ENCODE measurements at regions not wholly inside any gene's neighbourhood (a gene's known extent, or its start where the extent isn't known, plus 50 kb on each side); places are given as distances from the start of the nearest gene placed in this dataset.
"Not testable (repeated sequence)": the region's sequence is repeated elsewhere in the genome, so short reads cannot be mapped to it uniquely, and the experiment has no call there.

GRCh38 chr22:47543447-47543846 is 781.0 kb downstream of the TBC1D22A start:
- intact Hi-C loops (cut with DNase I) = no loop called here
- DNase-seq = peak in 1 of 10 donors; percentile 12

DNA sequence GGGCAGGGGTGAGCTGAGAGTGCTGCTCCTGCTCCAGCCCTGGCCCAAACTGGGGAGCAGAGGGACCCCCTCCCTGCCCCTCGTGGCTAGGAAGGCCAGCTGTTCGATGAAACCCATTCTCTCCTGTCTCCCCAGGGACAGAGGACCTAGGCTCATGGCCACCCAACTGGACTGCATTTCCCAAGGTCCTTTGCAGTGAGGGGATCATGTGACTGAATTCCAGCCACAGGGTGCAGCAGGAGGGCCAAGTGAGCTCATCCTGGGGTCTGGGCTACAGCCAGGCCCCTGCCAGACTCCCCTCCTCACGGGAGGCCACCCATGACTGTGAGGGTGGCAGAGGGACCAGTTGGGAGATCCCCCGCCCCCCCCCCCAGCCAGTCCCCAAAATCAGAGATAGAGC is 777.6 kb downstream of the TBC1D22A start:
- intact Hi-C loops (cut with DNase I) = no loop called here
- DNase-seq = peak in 2 of 10 donors; percentile 46 to 67

GRCh38 chr22:47539374-47539773 is 776.9 kb downstream of the TBC1D22A start:
- intact Hi-C loops (cut with DNase I) = no loop called here
- DNase-seq = peak in 2 of 10 donors; percentile 27 to 63

DNA sequence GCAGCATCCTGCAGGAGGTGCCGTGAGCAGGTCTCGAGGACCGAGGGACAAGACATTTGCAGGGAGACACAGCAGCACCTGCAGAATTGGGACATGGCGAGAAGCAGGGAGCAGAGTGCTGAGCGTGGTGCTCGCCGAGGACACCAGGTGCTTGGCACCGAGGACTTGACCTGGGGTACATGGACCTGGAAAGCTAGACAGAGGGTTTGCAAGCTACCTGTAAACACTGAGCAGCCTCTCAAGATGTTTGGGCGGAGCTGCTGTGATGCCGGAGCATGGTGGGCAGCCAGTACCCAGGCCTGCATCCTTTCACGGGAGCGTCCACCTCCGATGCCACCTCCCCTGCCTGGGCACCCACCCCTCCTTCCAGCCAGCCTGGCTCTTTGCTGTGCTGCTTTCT is 773.2 kb downstream of the TBC1D22A start:
- DNase-seq = peak in 1 of 10 donors; percentile 62
- intact Hi-C loops (cut with DNase I) = no loop called here

DNA sequence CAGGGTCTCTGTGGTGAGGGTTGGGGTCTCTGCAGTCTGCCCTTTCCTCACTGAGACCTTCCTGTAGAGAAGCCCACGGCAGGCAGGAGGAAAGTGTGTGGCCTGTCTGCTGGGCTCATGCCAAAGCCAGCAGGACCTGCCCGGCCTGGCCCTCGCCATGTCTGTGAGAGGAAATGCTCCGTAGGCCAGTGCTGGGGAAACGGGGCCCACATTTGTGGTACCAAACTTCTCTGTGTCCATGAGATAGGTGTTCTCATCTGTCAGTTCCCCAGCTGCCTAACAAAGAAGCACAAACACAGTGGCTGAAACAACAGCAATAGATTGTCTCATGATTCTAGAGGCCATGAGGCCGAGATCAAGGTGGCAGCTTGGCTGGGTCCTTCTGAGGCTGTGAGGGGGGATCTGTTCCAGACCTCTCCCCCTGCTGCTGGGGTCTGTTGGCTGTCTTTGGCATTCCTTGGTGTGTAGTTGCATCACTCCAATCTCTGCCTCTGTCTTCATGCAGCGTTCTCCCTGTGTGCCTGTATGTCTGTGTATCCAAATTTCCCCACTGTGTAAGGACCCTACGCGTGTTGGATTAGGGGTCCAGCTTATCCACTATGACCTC is 772.5 kb downstream of the TBC1D22A start:
- intact Hi-C loops (cut with DNase I) = no loop called here

DNA sequence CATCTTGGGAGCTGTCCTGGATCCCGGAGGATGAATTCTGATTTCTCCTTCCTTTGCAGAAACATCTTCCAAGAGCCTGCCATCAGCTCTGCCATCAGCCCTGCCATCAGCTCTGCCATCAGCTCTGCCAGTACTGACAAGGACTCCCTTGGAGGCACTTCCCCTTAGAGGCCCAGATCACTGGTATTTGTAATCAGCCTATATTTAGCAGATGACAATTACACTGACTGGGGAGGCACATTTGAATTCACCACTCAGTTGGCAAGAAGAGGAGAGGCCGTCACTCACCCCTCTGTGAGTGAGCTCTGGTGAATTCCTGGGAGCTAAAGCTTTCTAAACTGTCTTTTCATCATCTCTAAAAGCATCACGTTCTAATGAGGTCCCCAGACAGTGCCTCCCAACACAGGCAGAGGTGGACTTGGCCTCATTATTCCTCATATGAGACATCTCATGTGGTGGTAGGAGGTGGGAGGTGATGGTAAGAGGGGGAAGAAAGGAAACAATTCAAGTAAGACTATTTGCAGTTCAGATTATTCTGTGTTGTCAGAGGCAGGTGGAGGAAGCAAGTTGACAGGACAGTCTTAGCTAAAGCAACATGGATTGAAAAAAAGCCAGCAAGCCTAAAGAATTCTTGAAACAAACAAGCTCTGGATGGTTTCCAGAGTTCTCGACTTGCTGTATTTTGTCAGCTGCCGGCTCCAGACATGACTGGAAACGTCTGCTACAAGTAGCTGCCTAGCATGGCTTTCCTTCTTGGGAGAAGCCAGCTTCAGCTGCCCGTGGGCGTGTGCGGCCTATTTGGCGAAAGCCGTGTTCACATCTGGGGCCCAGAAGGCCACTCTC is 771.7 kb downstream of the TBC1D22A start:
- peak in 4 of 10 donors; percentile 21 to 86 (median 47) for DNase-seq
- intact Hi-C loops (cut with DNase I) = no loop called here

More for the DNA sequence above, 772.5 kb downstream of the TBC1D22A start:
- DNase-seq = peak in 1 of 10 donors; percentile 80

DNA sequence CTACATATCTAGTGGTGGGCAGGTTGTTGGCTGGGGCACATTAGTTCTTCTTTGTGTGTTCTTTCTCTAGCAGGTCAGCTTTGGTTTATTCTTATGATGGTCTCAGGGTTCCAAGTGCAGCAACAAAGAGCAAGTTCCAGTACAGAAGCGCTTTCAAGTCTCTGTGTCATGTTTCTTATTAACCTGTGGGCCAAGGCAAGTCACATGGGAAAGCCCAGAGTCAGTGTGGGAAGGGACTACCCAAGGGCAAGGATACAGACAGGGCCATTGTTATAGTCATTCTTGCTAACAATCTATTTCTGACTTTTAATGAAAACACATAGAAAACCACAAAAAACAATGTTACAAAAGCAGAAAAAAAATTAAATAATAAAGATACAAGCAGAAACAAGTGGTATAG is 754.6 kb downstream of the TBC1D22A start:
- DNase-seq = no peak
- intact Hi-C loops (cut with DNase I) = no loop called here

- intact Hi-C loops (cut with DNase I) = no loop called here
- no peak for DNase-seq
Observed at GRCh38 chr22:47515384-47516125, 753.1 kb downstream of the TBC1D22A start.

GRCh38 chr22:47512617-47513016 is 750.2 kb downstream of the TBC1D22A start:
- intact Hi-C loops (cut with DNase I) = no loop called here
- no peak for DNase-seq

DNA sequence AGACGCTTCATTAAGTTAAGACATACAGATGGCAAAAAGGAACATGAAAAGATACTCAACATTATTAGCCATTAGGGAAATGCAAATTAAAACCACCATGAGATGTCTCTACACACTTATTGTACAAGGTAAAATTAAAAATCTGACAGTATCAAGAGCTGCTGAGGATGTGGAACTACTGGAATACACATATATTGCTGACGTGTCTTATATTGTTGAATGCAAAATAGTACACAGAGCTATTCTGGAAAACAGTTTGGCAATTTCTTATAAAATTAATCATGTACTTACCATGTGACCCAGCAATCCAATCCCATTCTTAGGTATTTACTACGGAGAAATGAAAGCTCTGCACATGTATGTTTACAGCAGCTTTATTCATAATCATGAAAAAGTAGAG is 742.5 kb downstream of the TBC1D22A start:
- intact Hi-C loops (cut with DNase I) = no loop called here
- no peak for DNase-seq

- intact Hi-C loops (cut with DNase I) = no loop called here
- no peak for DNase-seq
Observed at GRCh38 chr22:47498969-47499495, 736.6 kb downstream of the TBC1D22A start.

DNA sequence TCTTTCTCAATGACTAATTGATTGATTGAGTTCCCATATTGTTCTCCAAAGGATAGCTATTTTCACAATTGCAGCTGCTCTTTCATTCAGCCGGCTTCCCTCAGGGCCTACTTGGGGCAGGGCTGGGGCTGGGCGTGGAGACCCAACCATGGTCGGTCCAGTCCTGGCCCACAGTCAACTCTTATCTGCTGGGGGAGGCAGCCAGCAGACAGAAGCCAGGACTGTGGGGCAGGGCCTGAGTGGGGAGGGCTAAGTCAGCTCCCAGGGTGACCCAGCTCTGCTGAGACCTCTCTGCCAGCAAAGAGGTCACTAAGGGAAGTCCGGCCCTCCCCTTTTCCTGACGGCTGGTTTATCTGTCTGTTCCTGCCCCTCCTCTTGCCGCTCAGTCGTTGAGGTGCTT is 735.2 kb downstream of the TBC1D22A start:
- no peak for DNase-seq
- intact Hi-C loops (cut with DNase I) = no loop called here

GRCh38 chr22:47495110-47495509 is 732.7 kb downstream of the TBC1D22A start:
- intact Hi-C loops (cut with DNase I) = no loop called here

GRCh38 chr22:47488131-47488530 is 725.7 kb downstream of the TBC1D22A start:
- intact Hi-C loops (cut with DNase I); DNase-seq: not testable (repeated sequence)

More at GRCh38 chr22:47495110-47495509, 732.7 kb downstream of the TBC1D22A start:
- no peak for DNase-seq

DNA sequence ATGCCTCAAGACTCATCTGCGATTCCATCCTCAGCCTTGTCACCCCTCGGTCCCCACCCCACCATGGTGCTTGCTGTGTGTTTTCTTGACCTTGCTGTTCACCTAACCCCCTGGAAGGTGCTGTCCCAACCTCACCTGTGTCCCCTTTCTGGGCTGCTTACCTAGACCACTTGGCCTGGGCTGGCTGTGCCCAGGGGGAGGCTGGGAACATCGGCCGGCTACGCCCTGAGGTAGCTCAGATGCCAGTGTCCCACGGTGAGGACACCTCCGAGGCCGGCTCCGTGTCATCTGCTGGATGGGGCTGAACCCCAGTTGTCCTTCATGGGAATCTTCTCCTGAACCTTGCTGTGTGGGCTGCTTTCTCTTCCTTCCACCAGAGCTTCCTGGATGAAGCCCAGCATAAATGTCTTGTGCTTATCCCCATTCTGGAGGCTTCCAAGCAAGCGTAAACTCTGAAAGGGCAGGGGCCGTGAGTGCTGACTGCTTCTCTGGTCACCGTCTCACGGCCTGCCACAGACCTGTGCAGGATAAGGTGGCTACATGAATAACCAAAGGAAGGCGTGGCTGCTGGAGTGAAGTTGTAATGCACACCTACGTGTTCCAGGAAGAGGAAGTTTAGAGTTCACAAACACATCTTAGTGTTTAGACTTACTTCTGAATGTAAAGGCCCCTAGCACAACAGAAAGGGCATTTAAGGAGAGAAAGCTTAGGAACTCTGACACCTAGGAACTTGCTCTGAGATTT is 724.3 kb downstream of the TBC1D22A start:
- DNase-seq = peak in 1 of 10 donors; percentile 67

GRCh38 chr22:47484960-47485569 is 722.6 kb downstream of the TBC1D22A start:
- intact Hi-C loops (cut with DNase I) = no loop called here

More for the DNA sequence above, 724.3 kb downstream of the TBC1D22A start:
- intact Hi-C loops (cut with DNase I) = no loop called here

DNA sequence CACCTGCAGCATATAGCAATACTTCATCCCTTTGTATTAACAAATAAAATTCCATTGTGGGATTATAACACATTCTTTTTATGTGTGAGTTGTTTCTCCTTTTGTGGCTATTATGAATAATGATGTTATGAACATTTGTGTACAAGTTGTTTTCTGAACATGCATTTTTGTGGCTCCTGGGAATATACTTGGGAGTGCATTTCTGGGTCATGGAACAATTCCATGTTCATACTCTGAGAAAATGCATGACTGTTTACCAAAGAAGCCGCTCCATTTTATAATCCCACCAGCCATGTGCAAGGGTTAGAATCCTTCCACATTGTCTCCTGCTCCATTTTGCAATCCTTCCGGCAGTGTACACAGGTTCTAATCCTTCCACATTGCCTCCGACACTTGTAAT is 713.8 kb downstream of the TBC1D22A start:
- DNase-seq = no peak
- intact Hi-C loops (cut with DNase I) = no loop called here

More at GRCh38 chr22:47484960-47485569, 722.6 kb downstream of the TBC1D22A start:
- DNase-seq = no peak

DNA sequence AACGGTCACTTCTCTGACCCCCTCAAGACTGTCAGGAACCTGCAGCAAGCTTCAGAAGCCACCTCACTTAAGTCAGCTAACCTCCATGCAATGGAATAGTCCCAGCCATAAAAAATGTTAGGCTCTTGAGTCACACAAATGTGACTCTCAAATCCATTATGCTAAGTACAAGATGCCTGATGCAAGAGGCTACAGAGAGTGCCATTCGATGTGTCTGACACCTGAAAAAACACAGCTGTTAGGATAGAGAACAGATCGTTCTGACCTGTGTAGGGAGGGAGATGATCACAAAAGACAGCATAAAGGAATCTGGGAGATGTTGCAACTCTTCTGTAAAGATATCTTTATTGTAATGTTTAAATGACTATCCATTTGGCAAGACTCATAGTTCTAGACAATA is 712.4 kb downstream of the TBC1D22A start:
- intact Hi-C loops (cut with DNase I) = no loop called here
- DNase-seq = no peak

- DNase-seq = no peak
- intact Hi-C loops (cut with DNase I) = no loop called here
Observed at GRCh38 chr22:47474464-47474863, 712.0 kb downstream of the TBC1D22A start.

GRCh38 chr22:47472636-47473035 is 710.2 kb downstream of the TBC1D22A start:
- peak in 1 of 10 donors; percentile 61 for DNase-seq
- intact Hi-C loops (cut with DNase I) = no loop called here

Data from posterior cingulate gyrus (tissue), 11 donors.